ENCODE measurements at regions not wholly inside any gene's neighbourhood (a gene's known extent, or its start where the extent isn't known, plus 50 kb on each side); places are given as distances from the start of the nearest gene placed in this dataset.

DNA sequence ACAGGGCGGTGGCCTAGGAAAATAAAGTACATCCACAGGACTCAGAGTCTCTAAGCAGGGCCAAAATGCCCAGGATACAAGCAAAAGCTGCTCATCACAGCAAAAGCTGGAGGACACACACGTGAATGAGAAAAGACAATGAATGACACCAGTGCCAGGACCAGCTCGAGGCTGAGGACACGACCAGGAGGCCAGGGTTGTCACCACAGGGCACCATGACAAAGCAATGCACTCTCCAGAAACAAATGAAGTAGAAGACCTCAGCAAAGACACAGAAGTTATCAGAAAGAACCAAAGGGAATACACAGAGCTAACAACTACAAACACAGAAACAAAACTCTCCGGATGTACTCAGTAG lies 92.1 kb downstream of the FOXL3 start:
- ATAC-seq (no peak), DNase-seq (ENCODE audit: low read depth, low spot score) (no peak), FAIRE-seq (no peak)
- Histone ChIP-seq H3K4me1 (ENCODE audit: control insufficient read depth, insufficient read depth, low read length) (no peaks in the 10 kb centered on the region), H3K79me2 (ENCODE audit: control insufficient read depth, insufficient read depth, low read length) (no peaks in the 10 kb centered on the region), H2AFZ (ENCODE audit: control insufficient read depth, low read depth, low read length) (no peak overlapping the region), H3K9ac (ENCODE audit: control insufficient read depth, insufficient read depth, low read length) (no peak overlapping the region), H3K36me3 (ENCODE audit: control insufficient read depth in 2 of 2, insufficient read depth in 2 of 2, low read length in 1 of 2) (no peaks in the 10 kb centered on the region), H3K4me2 (ENCODE audit: control insufficient read depth, insufficient read depth) (no peak overlapping the region), H3K9me3 (replicated peaks; ENCODE audit: control insufficient read depth, insufficient read depth, low read length) (no peaks in the 10 kb centered on the region; the same call in 2 of the 3 replicates), H3K4me3 (no peak overlapping the region), H4K20me1 (ENCODE audit: control insufficient read depth, insufficient read depth) (no peaks in the 10 kb centered on the region), H3K27ac (ENCODE audit: control insufficient read depth, insufficient read depth) (no peak overlapping the region), H3K27me3 (replicated peaks in 1 of 2; ENCODE audit: control insufficient read depth in 2 of 2, insufficient read depth in 2 of 2, low read length in 1 of 2) (no peaks in the 10 kb centered on the region)
- no TSS peak for BruUV-seq (replicated peaks)
- in situ Hi-C loops (cut with MboI) (no loop called here), intact Hi-C loops (cut with micrococcal nuclease; ENCODE audit: unreplicated experiment) (no loop called here)
- RAD21 ChIA-PET (ENCODE audit: unreplicated experiment): no interaction called here
- no peak for TF ChIP-seq RB1 (IDR thresholded peaks at IDR 0.05; ENCODE audit: borderline replicate concordance)
- TF ChIP-seq, protein P1, sequence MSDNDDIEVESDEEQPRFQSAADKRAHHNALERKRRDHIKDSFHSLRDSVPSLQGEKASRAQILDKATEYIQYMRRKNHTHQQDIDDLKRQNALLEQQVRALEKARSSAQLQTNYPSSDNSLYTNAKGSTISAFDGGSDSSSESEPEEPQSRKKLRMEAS (IDR thresholded peaks at IDR 0.05; ENCODE audit: low read depth, low read length): no peak
- TF ChIP-seq ZNF207 (IDR thresholded peaks at IDR 0.05; ENCODE audit: borderline replicate concordance): no peak
- POLR2A ChIA-PET: no interaction called here
- WGBS (ENCODE audit: insufficient coverage, insufficient replicate concordance, low lambda C conversion rate, missing lambda C conversion rate): 48% methylated on average over 5 of the region's 5 CpGs
- CTCF ChIA-PET: no interaction called here
- SMC1A ChIA-PET (ENCODE audit: uncharacterized antibody, unreplicated experiment): no interaction called here

DNA sequence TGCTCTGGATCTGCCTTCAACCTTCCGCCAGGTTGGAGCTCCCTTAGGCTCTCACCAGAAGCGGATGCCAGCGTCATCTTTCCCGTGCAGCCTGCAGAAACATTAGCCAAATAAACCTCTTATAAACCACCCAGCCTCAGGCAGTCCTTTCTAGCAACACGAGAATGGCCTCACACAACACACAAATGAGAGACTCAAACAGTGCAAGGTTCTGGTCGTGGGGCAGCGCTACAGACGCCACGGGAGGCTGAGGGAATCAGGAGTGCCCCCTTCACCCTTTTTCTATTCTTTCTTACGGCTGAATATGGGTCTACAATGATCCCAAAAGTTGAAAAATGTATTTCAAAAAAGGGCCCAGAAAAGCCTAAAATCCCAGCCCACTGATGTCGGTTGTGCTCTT lies 96.4 kb downstream of the FOXL3 start:
- Histone ChIP-seq H3K79me2 (ENCODE audit: control insufficient read depth, insufficient read depth, low read length) (no peaks in the 10 kb centered on the region), H3K36me3 (ENCODE audit: control insufficient read depth in 2 of 2, insufficient read depth in 2 of 2, low read length in 1 of 2) (no peaks in the 10 kb centered on the region), H3K4me3 (no peak overlapping the region), H3K4me1 (ENCODE audit: control insufficient read depth, insufficient read depth, low read length) (no peaks in the 10 kb centered on the region), H3K27ac (ENCODE audit: control insufficient read depth, insufficient read depth) (no peak overlapping the region), H4K20me1 (ENCODE audit: control insufficient read depth, insufficient read depth) (no peaks in the 10 kb centered on the region), H2AFZ (ENCODE audit: control insufficient read depth, low read depth, low read length) (no peak overlapping the region), H3K9me3 (replicated peaks; ENCODE audit: control insufficient read depth, insufficient read depth, low read length) (peaks cover 7% of the 10 kb centered on the region; the same call in 2 of the 3 replicates), H3K4me2 (ENCODE audit: control insufficient read depth, insufficient read depth) (no peak overlapping the region), H3K9ac (ENCODE audit: control insufficient read depth, insufficient read depth, low read length) (no peak overlapping the region), H3K27me3 (replicated peaks in 1 of 2; ENCODE audit: control insufficient read depth in 2 of 2, insufficient read depth in 2 of 2, low read length in 1 of 2) (no peaks in the 10 kb centered on the region)
- no TSS peak for BruUV-seq (replicated peaks)
- POLR2A ChIA-PET: no interaction called here
- no peak for ATAC-seq
- SMC1A ChIA-PET (ENCODE audit: uncharacterized antibody, unreplicated experiment): no interaction called here
- in situ Hi-C loops (cut with MboI): no loop called here
- TF ChIP-seq RCOR1 (conservative IDR thresholded peaks at IDR 0.05; ENCODE audit: low read depth, low read length) (no peak), CHD4 (IDR thresholded peaks at IDR 0.05) (no peak), TBL1XR1 (IDR thresholded peaks at IDR 0.05; ENCODE audit: low read depth, low read length) (no peak)
- RAD21 ChIA-PET (ENCODE audit: unreplicated experiment): no interaction called here
- intact Hi-C loops (cut with micrococcal nuclease; ENCODE audit: unreplicated experiment): no loop called here
- 54% methylated on average over 11 of the region's 11 CpGs for WGBS (ENCODE audit: insufficient coverage, insufficient replicate concordance, low lambda C conversion rate, missing lambda C conversion rate)
- no peak for FAIRE-seq
- DNase-seq (ENCODE audit: low read depth, low spot score): no peak
- CTCF ChIA-PET: no interaction called here

Measured in GM12878 (cell line).